IMR-90 (cell line): ENCODE measurements at regions not wholly inside any gene's neighbourhood (a gene's known extent, or its start where the extent isn't known, plus 50 kb on each side); places are given as distances from the start of the nearest gene placed in this dataset.

Source experiments
- ATAC-seq: fragments of 200-7000 bp; cut with Tn5 transposase; 2 replicates; pipeline ENCODE4 v1.9.1; 2020; ENCODE audit warnings: low read depth, mild to moderate bottlenecking, moderate library complexity
- BruUV-seq: library from RNA; stranded (reverse); fragments of 400-500 nt; replicated peaks from 2 replicates; lab custom pipeline; 2021; lab: Mats Ljungman, UMichigan
- CTCF ChIA-PET: fragments of 300-600 bp; formaldehyde crosslinking; extraction: SDS; loops from one replicate; lab custom pipeline; 2021; ENCODE audit warnings: antibody characterized with exemption; lab: Yijun Ruan, JAX
- POLR2A ChIA-PET: fragments of 300-600 bp; sonication (Branson Sonifier 250); formaldehyde crosslinking; loops from one replicate; lab custom pipeline; 2022; ENCODE audit warnings: antibody characterized with exemption; ENCODE audit not compliant: unreplicated experiment; lab: Charles Lee
- DNase-seq: peaks from one replicate; pipeline ENCODE4 v3.0.0; 2013
- H2AFZ ChIP-seq: replicated peaks from 2 replicates; pipeline ENCODE3; 2013; ENCODE audit warnings: low read length, mild to moderate bottlenecking; ENCODE audit not compliant: poor library complexity
- H2AK5ac ChIP-seq: 2 replicates; pipeline ENCODE4 v1.6.1; 2013; ENCODE audit warnings: low read depth, low read length, inconsistent platforms
- H2AK9ac ChIP-seq: replicated peaks from 2 replicates; pipeline ENCODE3; 2013; ENCODE audit warnings: mild to moderate bottlenecking, low read depth, low read length, moderate library complexity; ENCODE audit not compliant: poor library complexity
- H2BK120ac ChIP-seq: 2 replicates; pipeline ENCODE4 v1.6.1; 2013; ENCODE audit warnings: low read depth, low read length, inconsistent platforms
- H2BK15ac ChIP-seq: 3 replicates; pipeline ENCODE4 v1.6.1; 2013; ENCODE audit warnings: low read depth, low read length, inconsistent platforms
- H2BK20ac ChIP-seq: 2 replicates; pipeline ENCODE4 v1.6.1; 2013; ENCODE audit warnings: low read depth, mild to moderate bottlenecking, inconsistent platforms, low read length, moderate library complexity
- H2BK5ac ChIP-seq: 2 replicates; pipeline ENCODE4 v1.6.1; 2013; ENCODE audit warnings: mild to moderate bottlenecking, low read depth, low read length, inconsistent platforms; ENCODE audit not compliant: poor library complexity, severe bottlenecking
- H3K14ac ChIP-seq: replicated peaks from 2 replicates; pipeline ENCODE4 v1.6.1; 2013; ENCODE audit warnings: low read depth, low read length, inconsistent platforms
- H3K18ac ChIP-seq: 2 replicates; pipeline ENCODE4 v1.6.1; 2013; ENCODE audit warnings: low read depth, low read length, control low read depth
- H3K23ac ChIP-seq: 2 replicates; pipeline ENCODE4 v1.6.1; 2013; ENCODE audit warnings: low read depth, low read length, inconsistent platforms
- H3K27ac ChIP-seq: 2 replicates; pipeline ENCODE4 v1.5.1; 2013; ENCODE audit warnings: mild to moderate bottlenecking, control low read depth, low read length; ENCODE audit not compliant: insufficient read depth
- H3K27me3 ChIP-seq: 2 replicates; pipeline ENCODE4 v1.6.1; 2013; ENCODE audit warnings: low read length; ENCODE audit not compliant: control insufficient read depth, insufficient read depth
- H3K36me3 ChIP-seq: 2 replicates; pipeline ENCODE4 v1.6.1; 2013; ENCODE audit warnings: low read length, mixed read lengths; ENCODE audit not compliant: control insufficient read depth, insufficient read depth
- H3K4ac ChIP-seq: 2 replicates; pipeline ENCODE4 v1.6.1; 2013; ENCODE audit warnings: low read depth, low read length, inconsistent platforms
- H3K4me1 ChIP-seq: 2 replicates; pipeline ENCODE4 v1.6.1; 2013; ENCODE audit warnings: low read length, mixed read lengths; ENCODE audit not compliant: control insufficient read depth, insufficient read depth
- H3K4me2 ChIP-seq: 2 replicates; pipeline ENCODE4 v1.6.1; 2013; ENCODE audit warnings: low read depth, mild to moderate bottlenecking, control low read depth, low read length, moderate library complexity
- H3K4me3 ChIP-seq: 2 replicates; pipeline ENCODE4 v1.5.1; 2013; ENCODE audit warnings: low read depth, mild to moderate bottlenecking, control low read depth, low read length, moderate library complexity; ENCODE audit not compliant: insufficient read depth
- H3K56ac ChIP-seq: 2 replicates; pipeline ENCODE4 v1.6.1; 2013; ENCODE audit warnings: low read length, inconsistent platforms; ENCODE audit not compliant: insufficient read depth; ENCODE audit errors: extremely low read depth
- H3K79me1 ChIP-seq, 2 experiments: 2 replicates each; pipeline ENCODE4 v1.6.1; 2013; ENCODE audit warnings: low read length in 2 of 2, inconsistent platforms in 1 of 2, low read depth in 1 of 2
- H3K9ac ChIP-seq: 2 replicates; pipeline ENCODE4 v1.6.1; 2013; ENCODE audit warnings: low read depth, low read length, control low read depth
- H3K9me1 ChIP-seq: 2 replicates; pipeline ENCODE4 v1.6.1; 2013; ENCODE audit warnings: low read length, inconsistent platforms; ENCODE audit not compliant: insufficient read depth
- H3K9me3 ChIP-seq: 2 replicates; pipeline ENCODE4 v1.6.1; 2013; ENCODE audit warnings: low read length; ENCODE audit not compliant: control insufficient read depth, insufficient read depth
- H4K20me1 ChIP-seq: 2 replicates; pipeline ENCODE4 v1.6.1; 2013; ENCODE audit warnings: low read length, inconsistent platforms; ENCODE audit not compliant: insufficient read depth
- H4K5ac ChIP-seq: 2 replicates; pipeline ENCODE4 v1.6.1; 2013; ENCODE audit warnings: mild to moderate bottlenecking, low read depth, low read length, control low read depth
- H4K8ac ChIP-seq, 2 experiments: 2 replicates each; pipeline ENCODE4 v1.6.1; 2013; ENCODE audit warnings: low read depth in 2 of 2, low read length in 2 of 2, control low read depth in 1 of 2, inconsistent platforms in 1 of 2
- H4K91ac ChIP-seq: 2 replicates; pipeline ENCODE4 v1.6.1; 2013; ENCODE audit warnings: low read depth, low read length, inconsistent platforms; ENCODE audit not compliant: insufficient read depth
- BHLHE40 ChIP-seq: fragments of 150-350 bp; IDR thresholded peaks from 2 replicates; pipeline ENCODE4 v1.6.1; 2016; ENCODE audit warnings: mild to moderate bottlenecking, low read depth, low read length
- CEBPB ChIP-seq: IDR thresholded peaks from 2 replicates; pipeline ENCODE4 v1.6.1; 2012; ENCODE audit warnings: low read depth, low read length, improper control_type of control experiment
- CHD1 ChIP-seq: IDR thresholded peaks from 2 replicates; pipeline ENCODE4 v1.6.1; 2012; ENCODE audit warnings: low read depth, low read length, improper control_type of control experiment
- FOS ChIP-seq: fragments of 150-350 bp; IDR thresholded peaks from 2 replicates; pipeline ENCODE4 v1.6.1; 2016; ENCODE audit warnings: low read depth, low read length
- MAFK ChIP-seq: IDR thresholded peaks from 2 replicates; pipeline ENCODE4 v1.6.1; 2012; ENCODE audit warnings: low read depth, low read length, improper control_type of control experiment
- MAZ ChIP-seq: IDR thresholded peaks from 2 replicates; pipeline ENCODE4 v1.6.1; 2012; ENCODE audit warnings: low read depth, mild to moderate bottlenecking, low read length, improper control_type of control experiment, moderate library complexity, borderline replicate concordance
- MXI1 ChIP-seq: IDR thresholded peaks from 2 replicates; pipeline ENCODE4 v1.6.1; 2012; ENCODE audit warnings: low read depth, mild to moderate bottlenecking, low read length, moderate library complexity, borderline replicate concordance
- NFE2L2 ChIP-seq: fragments of 150-350 bp; IDR thresholded peaks from 2 replicates; pipeline ENCODE4 v1.6.1; 2016; ENCODE audit warnings: low read depth, mild to moderate bottlenecking, low read length
- POLR2A ChIP-seq: IDR thresholded peaks from 2 replicates; pipeline ENCODE4 v1.6.1; 2012; ENCODE audit warnings: mild to moderate bottlenecking, low read depth, low read length
- RAD21 ChIP-seq: IDR thresholded peaks from 2 replicates; pipeline ENCODE4 v1.6.1; 2012; ENCODE audit warnings: low read length, improper control_type of control experiment
- RCOR1 ChIP-seq: IDR thresholded peaks from 2 replicates; pipeline ENCODE4 v1.6.1; 2012; ENCODE audit warnings: mild to moderate bottlenecking, low read length, improper control_type of control experiment; ENCODE audit not compliant: insufficient replicate concordance
- RFX5 ChIP-seq: IDR thresholded peaks from 2 replicates; pipeline ENCODE4 v1.8.0; 2012; ENCODE audit warnings: low read depth, mild to moderate bottlenecking, low read length, moderate library complexity
- SMC3 ChIP-seq: fragments of 150-350 bp; IDR thresholded peaks from 2 replicates; pipeline ENCODE4 v1.6.1; 2016; ENCODE audit warnings: low read depth, mild to moderate bottlenecking, antibody characterized with exemption, low read length, moderate library complexity
- USF2 ChIP-seq: fragments of 150-350 bp; IDR thresholded peaks from 2 replicates; pipeline ENCODE4 v1.6.1; 2017; ENCODE audit warnings: mild to moderate bottlenecking, antibody characterized with exemption, low read length, low read depth
- WGBS, 2 experiments: methylation state at CpG; one replicate each; pipeline versions ENCODE4 v1.1.5 to v1.1.7; 2013; ENCODE audit warnings: missing lambda C conversion rate in 2 of 2; ENCODE audit not compliant: insufficient read length in 1 of 2; ENCODE audit errors: extremely low coverage in 2 of 2; 5-methylcytosine and 5-hydroxymethylcytosine counted together
- dilution Hi-C: fragments of 300-500 bp; cut with HindIII; formaldehyde crosslinking; loops from one replicate; pipeline ENCODE4 v1.14.3; 2018; ENCODE audit warnings: low sequenced_read_pairs; ENCODE audit not compliant: unreplicated experiment
- in situ Hi-C: fragments of 300-500 bp; cut with MboI; formaldehyde crosslinking; loops from 3 replicates; pipeline ENCODE4 v1.14.3; 2019; ENCODE audit warnings: low sequenced_read_pairs, inconsistent platforms, mixed read lengths
- intact Hi-C: fragments of 100-400 bp; cut with micrococcal nuclease; formaldehyde crosslinking; loops from 2 replicates; pipeline ENCODE4 v1.10.0; 2022
- TF ChIP-seq, protein P1 (sequence below): conservative IDR thresholded peaks from 2 replicates; pipeline ENCODE4 v1.5.1; 2012; ENCODE audit warnings: mild to moderate bottlenecking, low read depth, low read length, improper control_type of control experiment
- TF ChIP-seq, protein P2 (sequence below): fragments of 150-350 bp; IDR thresholded peaks from 2 replicates; pipeline ENCODE4 v1.6.1; 2016; ENCODE audit warnings: low read depth, mild to moderate bottlenecking, low read length, moderate library complexity, borderline replicate concordance

GRCh38 chr11:131193031-131193501, 177.3 kb upstream of the NTM start:
- Histone ChIP-seq H3K9ac (no peak overlapping the region), H2BK120ac (no peak overlapping the region), H4K91ac (no peak overlapping the region), H3K79me1 (no peaks in the 10 kb centered on the region), H2AFZ (no peak overlapping the region), H3K9me3 (no peaks in the 10 kb centered on the region), H3K27ac (no peak overlapping the region), H3K4me2 (no peak overlapping the region), H3K4me3 (no peak overlapping the region), H2BK20ac (no peak overlapping the region), H3K14ac (no peak overlapping the region), H3K18ac (no peak overlapping the region), H3K4me1 (0 out of 2 replicates have a peak, but pooled peaks cover 2% of the 10 kb centered on the region), H3K9me1 (no peaks in the 10 kb centered on the region), H4K20me1 (no peaks in the 10 kb centered on the region), H2BK5ac (no peak overlapping the region), H4K5ac (no peak overlapping the region), H3K23ac (no peak overlapping the region), H4K8ac (no peak overlapping the region), H2AK5ac (no peak overlapping the region), H3K4ac (no peak overlapping the region), H2AK9ac (no peak overlapping the region), H3K36me3 (no peaks in the 10 kb centered on the region), H2BK15ac (no peak overlapping the region), H3K27me3 (peaks cover 50% of the 10 kb centered on the region), H3K56ac (no peak overlapping the region)
- intact Hi-C loops (no loop called here), in situ Hi-C loops (no loop called here), dilution Hi-C loops (no loop called here)
- no peak for TF ChIP-seq NFE2L2
- TF ChIP-seq MAFK = no peak
- no peak for TF ChIP-seq FOS
- no peak for TF ChIP-seq MAZ
- TF ChIP-seq RCOR1 = no peak
- TF ChIP-seq RFX5 = no peak
- TF ChIP-seq, protein P1, sequence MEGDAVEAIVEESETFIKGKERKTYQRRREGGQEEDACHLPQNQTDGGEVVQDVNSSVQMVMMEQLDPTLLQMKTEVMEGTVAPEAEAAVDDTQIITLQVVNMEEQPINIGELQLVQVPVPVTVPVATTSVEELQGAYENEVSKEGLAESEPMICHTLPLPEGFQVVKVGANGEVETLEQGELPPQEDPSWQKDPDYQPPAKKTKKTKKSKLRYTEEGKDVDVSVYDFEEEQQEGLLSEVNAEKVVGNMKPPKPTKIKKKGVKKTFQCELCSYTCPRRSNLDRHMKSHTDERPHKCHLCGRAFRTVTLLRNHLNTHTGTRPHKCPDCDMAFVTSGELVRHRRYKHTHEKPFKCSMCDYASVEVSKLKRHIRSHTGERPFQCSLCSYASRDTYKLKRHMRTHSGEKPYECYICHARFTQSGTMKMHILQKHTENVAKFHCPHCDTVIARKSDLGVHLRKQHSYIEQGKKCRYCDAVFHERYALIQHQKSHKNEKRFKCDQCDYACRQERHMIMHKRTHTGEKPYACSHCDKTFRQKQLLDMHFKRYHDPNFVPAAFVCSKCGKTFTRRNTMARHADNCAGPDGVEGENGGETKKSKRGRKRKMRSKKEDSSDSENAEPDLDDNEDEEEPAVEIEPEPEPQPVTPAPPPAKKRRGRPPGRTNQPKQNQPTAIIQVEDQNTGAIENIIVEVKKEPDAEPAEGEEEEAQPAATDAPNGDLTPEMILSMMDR = no peak
- no peak for TF ChIP-seq MXI1
- TF ChIP-seq, protein P2, sequence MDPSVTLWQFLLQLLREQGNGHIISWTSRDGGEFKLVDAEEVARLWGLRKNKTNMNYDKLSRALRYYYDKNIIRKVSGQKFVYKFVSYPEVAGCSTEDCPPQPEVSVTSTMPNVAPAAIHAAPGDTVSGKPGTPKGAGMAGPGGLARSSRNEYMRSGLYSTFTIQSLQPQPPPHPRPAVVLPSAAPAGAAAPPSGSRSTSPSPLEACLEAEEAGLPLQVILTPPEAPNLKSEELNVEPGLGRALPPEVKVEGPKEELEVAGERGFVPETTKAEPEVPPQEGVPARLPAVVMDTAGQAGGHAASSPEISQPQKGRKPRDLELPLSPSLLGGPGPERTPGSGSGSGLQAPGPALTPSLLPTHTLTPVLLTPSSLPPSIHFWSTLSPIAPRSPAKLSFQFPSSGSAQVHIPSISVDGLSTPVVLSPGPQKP = no peak
- TF ChIP-seq POLR2A = no peak
- no peak for TF ChIP-seq RAD21
- TF ChIP-seq CHD1 = no peak
- TF ChIP-seq BHLHE40 = no peak
- no peak for TF ChIP-seq SMC3
- TF ChIP-seq CEBPB = no peak
- no peak for TF ChIP-seq USF2
- ChIA-PET CTCF (no interaction called here), POLR2A (no interaction called here)
- ATAC-seq (no peak), DNase-seq (no peak)
- no TSS peak for BruUV-seq
- WGBS, 2 experiments = 86% methylated on average over 3 of the region's 11 CpGs; no CpG with 5 or more reads in 1 of the 2 experiments
